Activated naive CD4-positive, alpha-beta T cell treated with anti-CD3 and anti-CD28 coated beads, Interleukin-2, amount 50 U/mL, for 24 hours (primary cell): ENCODE measurements at regions not wholly inside any gene's neighbourhood (a gene's known extent, or its start where the extent isn't known, plus 50 kb on each side); places are given as distances from the start of the nearest gene placed in this dataset.

Experiments
- H3K27ac Mint-ChIP-seq: one replicate; pipeline ENCODE4 v1.8.0; 2021; ENCODE audit warnings: mild to moderate bottlenecking, mixed read lengths
- H3K27me3 Mint-ChIP-seq: one replicate; pipeline ENCODE4 v1.8.0; 2021; ENCODE audit warnings: mixed read lengths
- H3K36me3 Mint-ChIP-seq: one replicate; pipeline ENCODE4 v1.8.0; 2021; ENCODE audit warnings: mixed read lengths
- H3K4me1 Mint-ChIP-seq: one replicate; pipeline ENCODE4 v1.8.0; 2021; ENCODE audit warnings: mixed read lengths
- H3K4me3 Mint-ChIP-seq: one replicate; pipeline ENCODE4 v1.8.0; 2021; ENCODE audit warnings: mild to moderate bottlenecking, mixed read lengths
- H3K9me3 Mint-ChIP-seq: one replicate; pipeline ENCODE4 v1.8.0; 2021; ENCODE audit warnings: mixed read lengths

- no peak overlapping the region for H3K27ac Mint-ChIP-seq
- H3K9me3 Mint-ChIP-seq = no peaks in the 10 kb centered on the region
- no peaks in the 10 kb centered on the region for H3K4me1 Mint-ChIP-seq
- no peaks in the 10 kb centered on the region for H3K36me3 Mint-ChIP-seq
- no peak overlapping the region for H3K4me3 Mint-ChIP-seq
- peaks cover 6% of the 10 kb centered on the region for H3K27me3 Mint-ChIP-seq
These were observed 101.2 kb upstream of the SLC4A4 start for GRCh38 chr4:71237641-71238040.

- Mint-ChIP-seq H3K4me1 (no peaks in the 10 kb centered on the region), H3K4me3 (no peak overlapping the region), H3K36me3 (no peaks in the 10 kb centered on the region), H3K27me3 (peaks cover 2% of the 10 kb centered on the region), H3K27ac (no peak overlapping the region), H3K9me3 (no peaks in the 10 kb centered on the region)
These were observed 99.5 kb upstream of the SLC4A4 start for GRCh38 chr4:71239365-71239764.

- no peak overlapping the region for H3K4me3 Mint-ChIP-seq
- no peaks in the 10 kb centered on the region for H3K4me1 Mint-ChIP-seq
- no peak overlapping the region for H3K27ac Mint-ChIP-seq
- peaks cover 2% of the 10 kb centered on the region for H3K27me3 Mint-ChIP-seq
- H3K36me3 Mint-ChIP-seq = no peaks in the 10 kb centered on the region
- H3K9me3 Mint-ChIP-seq = no peaks in the 10 kb centered on the region
These were observed 98.7 kb upstream of the SLC4A4 start for GRCh38 chr4:71240094-71240493.

GRCh38 chr4:71241501-71242288 is 97.1 kb upstream of the SLC4A4 start:
- Mint-ChIP-seq H3K9me3 (no peaks in the 10 kb centered on the region), H3K27me3 (no peaks in the 10 kb centered on the region), H3K36me3 (no peaks in the 10 kb centered on the region), H3K4me1 (no peaks in the 10 kb centered on the region), H3K27ac (no peak overlapping the region), H3K4me3 (no peak overlapping the region)

- Mint-ChIP-seq H3K27me3 (no peaks in the 10 kb centered on the region), H3K9me3 (no peaks in the 10 kb centered on the region), H3K27ac (no peak overlapping the region), H3K36me3 (no peaks in the 10 kb centered on the region), H3K4me3 (no peak overlapping the region), H3K4me1 (no peaks in the 10 kb centered on the region)
These were observed 95.6 kb upstream of the SLC4A4 start for GRCh38 chr4:71243091-71243833.

- H3K27me3 Mint-ChIP-seq = peaks cover 1% of the 10 kb centered on the region
- no peak overlapping the region for H3K4me3 Mint-ChIP-seq
- H3K36me3 Mint-ChIP-seq = no peaks in the 10 kb centered on the region
- no peaks in the 10 kb centered on the region for H3K9me3 Mint-ChIP-seq
- H3K4me1 Mint-ChIP-seq = no peaks in the 10 kb centered on the region
- no peak overlapping the region for H3K27ac Mint-ChIP-seq
These were observed 91.1 kb upstream of the SLC4A4 start for GRCh38 chr4:71247706-71248105.

GRCh38 chr4:71251261-71251660 is 87.6 kb upstream of the SLC4A4 start:
- Mint-ChIP-seq H3K9me3 (no peaks in the 10 kb centered on the region), H3K4me3 (no peak overlapping the region), H3K4me1 (no peaks in the 10 kb centered on the region), H3K27me3 (peaks cover 1% of the 10 kb centered on the region), H3K27ac (no peak overlapping the region), H3K36me3 (no peaks in the 10 kb centered on the region)

- H3K27ac Mint-ChIP-seq = no peak overlapping the region
- no peaks in the 10 kb centered on the region for H3K36me3 Mint-ChIP-seq
- H3K4me1 Mint-ChIP-seq = no peaks in the 10 kb centered on the region
- no peaks in the 10 kb centered on the region for H3K9me3 Mint-ChIP-seq
- no peak overlapping the region for H3K4me3 Mint-ChIP-seq
- peaks cover 1% of the 10 kb centered on the region for H3K27me3 Mint-ChIP-seq
These were observed 85.3 kb upstream of the SLC4A4 start for GRCh38 chr4:71253545-71253944.

GRCh38 chr4:71254451-71255012 is 84.3 kb upstream of the SLC4A4 start:
- H3K27me3 Mint-ChIP-seq = peaks cover 1% of the 10 kb centered on the region
- H3K4me3 Mint-ChIP-seq = no peak overlapping the region
- H3K4me1 Mint-ChIP-seq = no peaks in the 10 kb centered on the region
- H3K9me3 Mint-ChIP-seq = no peaks in the 10 kb centered on the region
- no peak overlapping the region for H3K27ac Mint-ChIP-seq
- no peaks in the 10 kb centered on the region for H3K36me3 Mint-ChIP-seq

- no peaks in the 10 kb centered on the region for H3K36me3 Mint-ChIP-seq
- no peaks in the 10 kb centered on the region for H3K9me3 Mint-ChIP-seq
- H3K27ac Mint-ChIP-seq = no peak overlapping the region
- peaks cover 1% of the 10 kb centered on the region for H3K27me3 Mint-ChIP-seq
- H3K4me3 Mint-ChIP-seq = no peak overlapping the region
- H3K4me1 Mint-ChIP-seq = no peaks in the 10 kb centered on the region
These were observed 82.8 kb upstream of the SLC4A4 start for GRCh38 chr4:71255976-71256375.

- Mint-ChIP-seq H3K4me1 (peaks cover 5% of the 10 kb centered on the region), H3K27ac (no peak overlapping the region), H3K27me3 (no peaks in the 10 kb centered on the region), H3K9me3 (no peaks in the 10 kb centered on the region), H3K4me3 (no peak overlapping the region), H3K36me3 (no peaks in the 10 kb centered on the region)
These were observed 81.1 kb upstream of the SLC4A4 start for GRCh38 chr4:71257761-71258160.

- H3K4me1 Mint-ChIP-seq = peaks cover 5% of the 10 kb centered on the region
- H3K27ac Mint-ChIP-seq = no peak overlapping the region
- H3K9me3 Mint-ChIP-seq = no peaks in the 10 kb centered on the region
- no peaks in the 10 kb centered on the region for H3K36me3 Mint-ChIP-seq
- H3K4me3 Mint-ChIP-seq = no peak overlapping the region
- H3K27me3 Mint-ChIP-seq = no peaks in the 10 kb centered on the region
These were observed 80.5 kb upstream of the SLC4A4 start for GRCh38 chr4:71258323-71258722.

- no peak overlapping the region for H3K27ac Mint-ChIP-seq
These were observed 79.5 kb upstream of the SLC4A4 start for GRCh38 chr4:71259280-71259679.

GRCh38 chr4:71259911-71260331 is 78.9 kb upstream of the SLC4A4 start:
- Mint-ChIP-seq H3K27me3 (no peaks in the 10 kb centered on the region), H3K9me3 (no peaks in the 10 kb centered on the region), H3K4me1 (peaks cover 5% of the 10 kb centered on the region), H3K4me3 (no peak overlapping the region), H3K27ac (no peak overlapping the region), H3K36me3 (no peaks in the 10 kb centered on the region)

More at GRCh38 chr4:71259280-71259679, 79.5 kb upstream of the SLC4A4 start:
- peaks cover 5% of the 10 kb centered on the region for H3K4me1 Mint-ChIP-seq
- H3K27me3 Mint-ChIP-seq = no peaks in the 10 kb centered on the region
- H3K4me3 Mint-ChIP-seq = no peak overlapping the region
- H3K9me3 Mint-ChIP-seq = no peaks in the 10 kb centered on the region
- no peaks in the 10 kb centered on the region for H3K36me3 Mint-ChIP-seq

GRCh38 chr4:71260544-71260943 is 78.3 kb upstream of the SLC4A4 start:
- Mint-ChIP-seq H3K4me1 (peaks cover 5% of the 10 kb centered on the region), H3K27me3 (no peaks in the 10 kb centered on the region), H3K27ac (no peak overlapping the region), H3K4me3 (no peak overlapping the region), H3K9me3 (no peaks in the 10 kb centered on the region), H3K36me3 (no peaks in the 10 kb centered on the region)

- Mint-ChIP-seq H3K4me1 (peaks cover 5% of the 10 kb centered on the region), H3K27ac (no peak overlapping the region), H3K27me3 (no peaks in the 10 kb centered on the region), H3K36me3 (no peaks in the 10 kb centered on the region), H3K4me3 (no peak overlapping the region), H3K9me3 (no peaks in the 10 kb centered on the region)
These were observed 77.8 kb upstream of the SLC4A4 start for GRCh38 chr4:71261001-71261400.
